ENCODE measurements at regions not wholly inside any gene's neighbourhood (a gene's known extent, or its start where the extent isn't known, plus 50 kb on each side); places are given as distances from the start of the nearest gene placed in this dataset.

DNA sequence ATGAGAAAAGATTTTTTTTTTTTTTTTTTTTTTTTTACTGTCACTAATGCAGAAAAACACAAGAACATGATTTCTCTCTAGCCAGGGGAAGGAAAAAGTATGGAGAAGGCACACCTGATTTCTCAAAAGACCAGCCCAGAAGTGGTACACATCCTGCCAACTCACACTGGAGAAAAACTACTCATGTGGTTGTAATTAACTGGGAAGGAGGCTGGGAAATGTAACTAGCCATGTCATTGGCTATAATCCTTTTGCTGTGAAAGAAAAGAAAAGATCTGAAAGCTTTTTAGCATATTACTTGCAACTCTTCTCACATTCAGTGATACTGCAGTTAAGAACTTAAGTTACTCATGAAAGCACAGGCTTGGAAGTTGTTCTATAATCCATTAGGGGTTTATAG, 195.9 kb upstream of the PMFBP1 start:
- TF ChIP-seq CTCF (IDR thresholded peaks at IDR 0.05; ENCODE audit: low read depth, low read length) (no peak), POLR2A (IDR thresholded peaks at IDR 0.05; ENCODE audit: extremely low read depth, insufficient read length) (no peak)
